Osteocyte (in vitro differentiated cells): ENCODE measurements at regions not wholly inside any gene's neighbourhood (a gene's known extent, or its start where the extent isn't known, plus 50 kb on each side); places are given as distances from the start of the nearest gene placed in this dataset.
A peak's percentile ranks its signal among the peaks of the same experiment; 100 is the strongest.

Experiments used
- DNase-seq: peaks from one replicate; pipeline ENCODE4 v3.0.0; 2021; ENCODE audit warnings: mixed read lengths; ENCODE audit not compliant: unreplicated experiment; ENCODE audit errors: extremely low spot score
- H3K27ac Mint-ChIP-seq: one replicate; pipeline ENCODE4 v1.8.0; 2021; ENCODE audit warnings: mild to moderate bottlenecking, mixed read lengths; ENCODE audit not compliant: unreplicated experiment
- H3K27me3 Mint-ChIP-seq: one replicate; pipeline ENCODE4 v1.8.0; 2021; ENCODE audit warnings: mixed read lengths; ENCODE audit not compliant: unreplicated experiment
- H3K36me3 Mint-ChIP-seq: one replicate; pipeline ENCODE4 v1.8.0; 2021; ENCODE audit warnings: mixed read lengths; ENCODE audit not compliant: unreplicated experiment
- H3K4me1 Mint-ChIP-seq: one replicate; pipeline ENCODE4 v1.8.0; 2021; ENCODE audit warnings: mixed read lengths; ENCODE audit not compliant: unreplicated experiment
- H3K4me3 Mint-ChIP-seq: one replicate; pipeline ENCODE4 v1.8.0; 2021; ENCODE audit warnings: mild to moderate bottlenecking, moderate library complexity, mixed read lengths; ENCODE audit not compliant: unreplicated experiment
- H3K9me3 Mint-ChIP-seq: one replicate; pipeline ENCODE4 v1.8.0; 2021; ENCODE audit warnings: mixed read lengths; ENCODE audit not compliant: unreplicated experiment
- CTCF ChIP-seq: fragments of 200-600 bp; sonication (generic); IDR thresholded peaks from 2 replicates; pipeline ENCODE4 v1.5.0; 2021; ENCODE audit warnings: antibody characterized with exemption, mild to moderate bottlenecking, moderate library complexity

GRCh38 chr9:78900500-78900899 lies 603.6 kb downstream of the PSAT1 start:
- Mint-ChIP-seq H3K27me3 (no peaks in the 10 kb centered on the region), H3K36me3 (no peaks in the 10 kb centered on the region), H3K27ac (no peak overlapping the region), H3K4me3 (no peak overlapping the region), H3K4me1 (peaks cover 28% of the 10 kb centered on the region), H3K9me3 (no peaks in the 10 kb centered on the region)
- DNase-seq, result no peak
- no peak for TF ChIP-seq CTCF

DNA sequence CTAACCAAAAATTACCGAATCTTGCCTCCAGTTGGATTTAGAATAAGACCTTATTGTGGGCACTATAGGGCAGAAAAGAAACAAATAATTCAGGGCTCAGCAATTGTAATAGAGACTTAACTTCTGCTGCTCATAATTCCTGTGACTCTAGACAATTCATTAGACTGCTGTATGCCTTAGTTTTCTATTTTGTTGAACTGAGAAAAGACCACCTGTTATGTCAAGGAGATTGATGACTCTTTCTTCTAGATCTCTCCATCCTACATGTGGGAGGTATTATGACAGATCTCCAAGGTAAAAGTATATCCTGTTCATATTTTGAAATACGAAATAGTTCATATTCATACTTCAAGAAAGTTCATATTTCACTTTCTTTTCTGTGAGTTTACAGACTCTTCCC lies 605.1 kb downstream of the PSAT1 start:
- peak overlapping the region; percentile 45 for H3K27ac Mint-ChIP-seq
- no peak for DNase-seq
- TF ChIP-seq CTCF, result no peak
- H3K9me3 Mint-ChIP-seq, result no peaks in the 10 kb centered on the region
- no peak overlapping the region for H3K4me3 Mint-ChIP-seq
- H3K4me1 Mint-ChIP-seq, result peaks cover 28% of the 10 kb centered on the region
- no peaks in the 10 kb centered on the region for H3K36me3 Mint-ChIP-seq
- H3K27me3 Mint-ChIP-seq, result no peaks in the 10 kb centered on the region

- peaks cover 2% of the 10 kb centered on the region for H3K36me3 Mint-ChIP-seq
- H3K27ac Mint-ChIP-seq, result no peak overlapping the region
- H3K4me3 Mint-ChIP-seq, result no peak overlapping the region
- TF ChIP-seq CTCF, result no peak
- peaks cover 15% of the 10 kb centered on the region for H3K4me1 Mint-ChIP-seq
- DNase-seq, result no peak
- peaks cover 3% of the 10 kb centered on the region for H3K9me3 Mint-ChIP-seq
- H3K27me3 Mint-ChIP-seq, result no peaks in the 10 kb centered on the region
Measured at GRCh38 chr9:78903581-78903980, 606.7 kb downstream of the PSAT1 start.

DNA sequence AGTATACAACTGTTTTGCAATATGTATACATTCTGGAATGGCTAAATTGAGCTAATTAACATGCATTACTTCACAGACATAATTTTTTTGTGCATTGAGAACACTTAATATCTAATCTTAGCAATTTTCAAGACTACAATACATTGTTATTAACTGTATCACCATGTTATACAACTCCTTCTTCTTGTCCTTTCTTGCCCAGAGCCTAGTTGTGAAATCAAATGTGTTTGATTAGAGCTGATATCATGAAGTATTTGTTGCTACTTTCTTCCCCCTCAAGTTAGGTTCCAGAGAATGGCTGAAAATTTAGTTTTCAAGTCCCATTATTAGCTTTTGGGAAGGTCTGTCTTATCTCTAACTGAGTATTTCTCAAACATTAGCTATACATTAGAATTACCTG lies 607.8 kb downstream of the PSAT1 start:
- H3K4me1 Mint-ChIP-seq, result peaks cover 18% of the 10 kb centered on the region
- peaks cover 3% of the 10 kb centered on the region for H3K36me3 Mint-ChIP-seq
- peaks cover 5% of the 10 kb centered on the region for H3K9me3 Mint-ChIP-seq
- H3K27me3 Mint-ChIP-seq, result no peaks in the 10 kb centered on the region
- DNase-seq, result no peak
- TF ChIP-seq CTCF, result no peak
- H3K27ac Mint-ChIP-seq, result no peak overlapping the region
- no peak overlapping the region for H3K4me3 Mint-ChIP-seq

DNA sequence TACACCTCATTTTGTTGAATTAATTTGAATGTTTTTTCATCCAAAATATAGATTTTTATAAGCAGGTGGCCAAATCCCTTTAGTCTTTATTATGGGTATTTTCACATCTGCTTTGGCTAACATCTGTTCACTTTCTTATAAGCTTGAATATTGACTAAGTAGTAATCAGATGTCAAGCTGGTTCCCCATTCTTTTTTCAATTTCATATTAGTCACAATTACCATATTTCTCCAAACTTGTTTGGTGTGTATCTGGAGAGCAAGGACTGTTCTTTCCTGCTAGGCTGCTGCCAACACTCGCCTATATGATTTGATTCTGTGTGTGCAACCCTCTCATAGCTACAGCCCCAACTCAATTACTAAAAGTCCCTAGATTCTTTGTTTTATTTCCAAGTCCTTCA lies 608.5 kb downstream of the PSAT1 start:
- H3K27ac Mint-ChIP-seq, result no peak overlapping the region
- DNase-seq, result no peak
- peaks cover 3% of the 10 kb centered on the region for H3K36me3 Mint-ChIP-seq
- TF ChIP-seq CTCF, result no peak
- no peaks in the 10 kb centered on the region for H3K27me3 Mint-ChIP-seq
- H3K4me1 Mint-ChIP-seq, result peaks cover 23% of the 10 kb centered on the region
- no peak overlapping the region for H3K4me3 Mint-ChIP-seq
- peaks cover 5% of the 10 kb centered on the region for H3K9me3 Mint-ChIP-seq
